Spleen (tissue), 7 donors: ENCODE measurements at regions not wholly inside any gene's neighbourhood (a gene's known extent, or its start where the extent isn't known, plus 50 kb on each side); places are given as distances from the start of the nearest gene placed in this dataset.

ENCODE experiments used
- CTCF ChIP-seq, 11 experiments: fragments of 200-600 bp in 7 of 11; fragments of 450-650 bp in 4 of 11; sonication (generic) in 4 of 11; IDR thresholded peaks in 8 of 11; conservative IDR thresholded peaks in 3 of 11; 1 replicate in 7 of 11; 2 replicates in 4 of 11; pipeline versions ENCODE4 v1.4.0 to v1.8.0; 2016 to 2021; ENCODE audit warnings: antibody characterized with exemption in 11 of 11, inconsistent platforms in 4 of 11, mild to moderate bottlenecking in 1 of 11
- POLR2A ChIP-seq, 3 donors: fragments of 450-650 bp; IDR thresholded peaks; one replicate each; pipeline ENCODE4 v1.5.1; 2017; ENCODE audit warnings: antibody characterized with exemption in 3 of 3, mild to moderate bottlenecking in 1 of 3
- POLR2AphosphoS5 ChIP-seq, 3 donors: sonication (generic); formaldehyde crosslinking; IDR thresholded peaks; one replicate each; pipeline ENCODE4 v1.5.1; 2017; ENCODE audit warnings: antibody characterized with exemption in 3 of 3
- donor health status: DM: no; HTN: no; CAD: no; lungs with moderate emphysema.
- donor health status: DM: no; HTN: no; CAD: no.
- donor health status: DM: no; HTN: no; CAD: no.

DNA sequence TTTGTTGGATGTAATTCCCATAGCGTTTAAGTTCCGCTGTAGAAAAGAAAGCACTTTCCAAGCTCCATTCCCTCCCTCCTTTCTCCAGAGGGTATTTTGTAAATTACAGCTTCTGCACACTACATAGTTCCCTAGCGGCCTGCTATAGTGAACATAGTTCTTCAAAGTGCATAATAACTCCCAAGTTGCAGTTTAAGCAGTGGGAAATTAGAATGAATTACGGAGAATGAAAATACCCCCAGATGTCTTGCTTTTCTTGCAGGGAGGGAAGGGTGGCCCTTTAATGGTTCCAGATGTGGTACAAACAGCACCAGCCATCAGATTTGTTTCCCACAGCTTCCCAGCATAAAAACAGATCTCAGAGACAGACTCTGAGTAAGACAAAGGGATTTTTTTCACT lies 893.9 kb downstream of the SUCLG1 start:
- no peak for TF ChIP-seq CTCF (IDR thresholded peaks at IDR 0.05 in 8 of 11, conservative IDR thresholded peaks at IDR 0.05 in 3 of 11)
- no peak for TF ChIP-seq POLR2A (IDR thresholded peaks at IDR 0.05)
- no peak for TF ChIP-seq POLR2AphosphoS5 (IDR thresholded peaks at IDR 0.05)
